ENCODE measurements at regions not wholly inside any gene's neighbourhood (a gene's known extent, or its start where the extent isn't known, plus 50 kb on each side); places are given as distances from the start of the nearest gene placed in this dataset.

- ChIA-PET CTCF (no interaction called here), RAD21 (ENCODE audit: low non-redundant PET in 1 of 2, low total read pairs in 2 of 2, uncharacterized antibody in 2 of 2, unreplicated experiment in 2 of 2) (no interaction called here), POLR2A (no interaction called here)
- no peak for ATAC-seq
- Histone ChIP-seq H3K9me3 (ENCODE audit: control insufficient read depth in 1 of 2, insufficient read depth in 1 of 2, low read depth in 1 of 2, low read length in 2 of 2) (no peaks in the 10 kb centered on the region), H3K27ac (ENCODE audit: low read depth, low read length) (no peak overlapping the region), H3K79me2 (ENCODE audit: insufficient read depth, low read length) (no peaks in the 10 kb centered on the region), H3K36me3 (ENCODE audit: control insufficient read depth in 1 of 2, insufficient read depth in 2 of 2, low read length in 2 of 2) (no peaks in the 10 kb centered on the region), H3K4me1 (ENCODE audit: control insufficient read depth in 1 of 2, insufficient read depth in 2 of 2, low read length in 2 of 2) (no peaks in the 10 kb centered on the region), H3K4me2 (ENCODE audit: low read length) (no peak overlapping the region), H3K9me2 (ENCODE audit: insufficient read depth) (no peaks in the 10 kb centered on the region), H4K20me1 (ENCODE audit: insufficient read depth) (no peaks in the 10 kb centered on the region), H3K9ac (ENCODE audit: low read length) (no peak overlapping the region), H3K4me3 (replicated peaks in 1 of 2; ENCODE audit: low read depth in 1 of 2, low read length in 2 of 2) (no peak overlapping the region), H2AFZ (ENCODE audit: low read depth, low read length, poor library complexity, severe bottlenecking) (no peak overlapping the region), H3K27me3 (ENCODE audit: insufficient read depth, low read length) (peaks cover 62% of the 10 kb centered on the region)
- BruUV-seq (replicated peaks) = no TSS peak
- no peak for TF ChIP-seq YY1 (IDR thresholded peaks at IDR 0.05; ENCODE audit: extremely low read depth, insufficient replicate concordance, low read depth, low read length)
- TF ChIP-seq CTCF (IDR thresholded peaks at IDR 0.05 in 2 of 3, conservative IDR thresholded peaks at IDR 0.05 in 1 of 3; ENCODE audit: borderline replicate concordance in 1 of 3, insufficient read depth in 1 of 3, low read depth in 2 of 3, low read length in 2 of 3) = no peak
- no peak for TF ChIP-seq CEBPB (IDR thresholded peaks at IDR 0.05; ENCODE audit: low read depth)
- intact Hi-C loops (cut with micrococcal nuclease) = no loop called here
- no peak for DNase-seq (ENCODE audit: low read depth, low spot score)
Measured at GRCh38 chr11:134675983-134676382, 263.9 kb upstream of the B3GAT1 start.

- no peak overlapping the region for H3K4me2 ChIP-seq (ENCODE audit: low read length)
- no peak overlapping the region for H3K27ac ChIP-seq (ENCODE audit: low read depth, low read length)
- no peaks in the 10 kb centered on the region for H3K36me3 ChIP-seq (ENCODE audit: control insufficient read depth in 1 of 2, insufficient read depth in 2 of 2, low read length in 2 of 2)
- TF ChIP-seq ZNF274 (IDR thresholded peaks at IDR 0.05; ENCODE audit: low read depth, low read length) = no peak
- no peak for TF ChIP-seq FOSL1 (IDR thresholded peaks at IDR 0.05; ENCODE audit: low read depth)
- TF ChIP-seq MAX (IDR thresholded peaks at IDR 0.05) = no peak
- TF ChIP-seq ZBTB33 (IDR thresholded peaks at IDR 0.05; ENCODE audit: extremely low read depth, insufficient replicate concordance, low read length) = no peak
- no peak for TF ChIP-seq EZH2 (IDR thresholded peaks at IDR 0.05)
- no peak for TF ChIP-seq YY1 (IDR thresholded peaks at IDR 0.05; ENCODE audit: extremely low read depth, insufficient replicate concordance, low read depth, low read length)
- TF ChIP-seq SRF (IDR thresholded peaks at IDR 0.05; ENCODE audit: low read depth) = no peak
- no peak for TF ChIP-seq EZH2phosphoT487 (IDR thresholded peaks at IDR 0.05; ENCODE audit: borderline replicate concordance)
- TF ChIP-seq POLR2A (IDR thresholded peaks at IDR 0.05; ENCODE audit: borderline replicate concordance, extremely low read depth, insufficient read depth, insufficient read length) = no peak
- no peak for TF ChIP-seq CBX3 (IDR thresholded peaks at IDR 0.05; ENCODE audit: low read depth)
- TF ChIP-seq EGR1 (IDR thresholded peaks at IDR 0.05; ENCODE audit: low read depth) = no peak
- no peak for TF ChIP-seq CTCF (IDR thresholded peaks at IDR 0.05 in 2 of 3, conservative IDR thresholded peaks at IDR 0.05 in 1 of 3; ENCODE audit: borderline replicate concordance in 1 of 3, insufficient read depth in 1 of 3, low read depth in 2 of 3, low read length in 2 of 3)
- TF ChIP-seq CEBPB (IDR thresholded peaks at IDR 0.05; ENCODE audit: low read depth) = no peak
- H3K9me3 ChIP-seq (ENCODE audit: control insufficient read depth in 1 of 2, insufficient read depth in 1 of 2, low read depth in 1 of 2, low read length in 2 of 2) = no peaks in the 10 kb centered on the region
- CTCF ChIA-PET = no interaction called here
- no peak for ATAC-seq
- intact Hi-C loops (cut with micrococcal nuclease) = no loop called here
- H3K79me2 ChIP-seq (ENCODE audit: insufficient read depth, low read length) = no peaks in the 10 kb centered on the region
- no peaks in the 10 kb centered on the region for H3K4me1 ChIP-seq (ENCODE audit: control insufficient read depth in 1 of 2, insufficient read depth in 2 of 2, low read length in 2 of 2)
- H3K9ac ChIP-seq (ENCODE audit: low read length) = no peak overlapping the region
- no peak overlapping the region for H3K4me3 ChIP-seq (replicated peaks in 1 of 2; ENCODE audit: low read depth in 1 of 2, low read length in 2 of 2)
- H3K9me2 ChIP-seq (ENCODE audit: insufficient read depth) = no peaks in the 10 kb centered on the region
- no peak for DNase-seq (ENCODE audit: low read depth, low spot score)
- RAD21 ChIA-PET (ENCODE audit: low non-redundant PET in 1 of 2, low total read pairs in 2 of 2, uncharacterized antibody in 2 of 2, unreplicated experiment in 2 of 2) = no interaction called here
- H2AFZ ChIP-seq (ENCODE audit: low read depth, low read length, poor library complexity, severe bottlenecking) = no peak overlapping the region
- no peaks in the 10 kb centered on the region for H4K20me1 ChIP-seq (ENCODE audit: insufficient read depth)
- POLR2A ChIA-PET = no interaction called here
- peaks cover 66% of the 10 kb centered on the region for H3K27me3 ChIP-seq (ENCODE audit: insufficient read depth, low read length)
- BruUV-seq (replicated peaks) = no TSS peak
Measured at GRCh38 chr11:134674974-134675373, 262.9 kb upstream of the B3GAT1 start.

Measured in HCT116 (cell line).